ENCODE measurements at regions not wholly inside any gene's neighbourhood (a gene's known extent, or its start where the extent isn't known, plus 50 kb on each side); places are given as distances from the start of the nearest gene placed in this dataset.
"Not testable (repeated sequence)": the region's sequence is repeated elsewhere in the genome, so short reads cannot be mapped to it uniquely, and the experiment has no call there.

DNA sequence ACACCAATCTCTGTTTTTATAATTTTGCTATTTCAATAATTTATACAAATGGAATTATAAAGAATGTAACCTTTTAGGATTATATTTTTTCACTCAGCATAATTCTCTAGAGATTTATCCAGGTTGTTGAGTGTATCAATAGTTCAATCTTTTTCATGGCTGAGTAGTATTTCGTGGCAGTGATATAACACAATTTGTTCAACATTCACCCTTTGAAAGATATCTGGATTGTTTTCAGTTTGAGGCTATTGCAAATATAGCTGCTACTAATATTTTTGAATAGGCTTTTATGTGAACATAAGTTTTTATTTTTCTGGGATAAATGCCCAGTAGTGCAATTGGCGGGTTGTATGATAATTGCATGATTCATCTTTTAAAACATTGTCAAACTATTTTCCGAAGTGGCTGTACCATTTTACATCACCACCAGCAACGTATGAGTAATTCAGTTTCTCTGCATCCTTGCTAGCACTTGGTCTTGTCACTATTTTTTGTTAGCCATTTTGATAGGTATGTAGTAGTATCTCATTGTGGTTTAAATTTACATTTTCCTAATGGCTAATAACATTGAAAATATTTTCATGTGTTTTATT is 55.6 kb upstream of the ABCD3 start:
- peaks cover 4% of the 10 kb centered on the region; the same call in 1 of the 2 replicates for H3K9me3 ChIP-seq (ENCODE audit: low read length)
- H4K20me1 ChIP-seq (ENCODE audit: insufficient read depth, low read depth, low read length), result no peaks in the 10 kb centered on the region
- no peak overlapping the region for H3K27ac ChIP-seq (ENCODE audit: low read length)
- no peaks in the 10 kb centered on the region for H3K4me1 ChIP-seq (ENCODE audit: low read length)
- no peak overlapping the region for H2AFZ ChIP-seq (ENCODE audit: low read length)
- no peak overlapping the region for H3K9ac ChIP-seq (ENCODE audit: low read length)
- H3K27me3 ChIP-seq (ENCODE audit: low read length), result no peaks in the 10 kb centered on the region
- H3K9me2 ChIP-seq (replicated peaks; ENCODE audit: insufficient read depth, low read length), result no peaks in the 10 kb centered on the region
- H3K4me2 ChIP-seq (ENCODE audit: low read depth, low read length, poor library complexity, severe bottlenecking), result no peak overlapping the region
- H3K79me2 ChIP-seq (ENCODE audit: low read length), result no peaks in the 10 kb centered on the region
- no peak overlapping the region for H3K4me3 ChIP-seq (ENCODE audit: low read length)
- no peak for DNase-seq
- H3K36me3 ChIP-seq (ENCODE audit: insufficient read depth, low read length), result no peaks in the 10 kb centered on the region

- Histone ChIP-seq H3K27me3 (ENCODE audit: low read length) (no peaks in the 10 kb centered on the region), H3K27ac (ENCODE audit: low read length) (no peak overlapping the region), H3K9ac (ENCODE audit: low read length) (no peak overlapping the region), H3K4me2 (ENCODE audit: low read depth, low read length, poor library complexity, severe bottlenecking) (no peak overlapping the region), H3K4me3 (ENCODE audit: low read length) (no peak overlapping the region), H3K4me1 (ENCODE audit: low read length) (no peaks in the 10 kb centered on the region), H3K9me3 (ENCODE audit: low read length) (peaks cover 4% of the 10 kb centered on the region; the same call in 1 of the 2 replicates), H2AFZ (ENCODE audit: low read length) (no peak overlapping the region), H3K36me3 (ENCODE audit: insufficient read depth, low read length) (no peaks in the 10 kb centered on the region), H4K20me1 (ENCODE audit: insufficient read depth, low read depth, low read length) (no peaks in the 10 kb centered on the region), H3K79me2 (ENCODE audit: low read length) (no peaks in the 10 kb centered on the region), H3K9me2 (replicated peaks; ENCODE audit: insufficient read depth, low read length) (no peaks in the 10 kb centered on the region)
- DNase-seq, result no peak
These were observed 59.3 kb upstream of the ABCD3 start for GRCh38 chr1:94358630-94359599.

DNA sequence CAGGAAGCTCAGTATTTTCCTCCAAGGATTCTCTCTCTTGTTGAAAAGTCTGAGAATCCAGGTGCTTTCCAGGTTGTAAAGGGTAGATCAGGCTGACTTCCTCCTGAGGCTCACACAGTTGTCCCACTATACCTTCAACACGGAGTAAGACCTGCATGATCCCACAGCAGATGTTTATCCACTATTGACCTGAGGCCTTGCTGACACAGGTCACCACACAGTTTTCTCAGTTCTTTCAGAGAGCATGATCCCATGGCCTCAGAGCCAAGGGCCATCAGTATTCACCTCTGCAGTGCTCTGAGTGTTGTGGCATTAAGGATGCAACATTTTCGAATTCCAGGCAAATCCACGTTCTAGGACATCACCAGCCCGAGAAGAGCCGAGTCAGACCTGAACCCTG is 60.5 kb upstream of the ABCD3 start:
- Histone ChIP-seq H3K27me3 (ENCODE audit: low read length) (no peaks in the 10 kb centered on the region), H3K9ac (ENCODE audit: low read length) (no peak overlapping the region), H3K9me3 (ENCODE audit: low read length) (peaks cover 4% of the 10 kb centered on the region; the same call in 1 of the 2 replicates), H3K27ac (ENCODE audit: low read length) (no peak overlapping the region), H2AFZ (ENCODE audit: low read length) (no peak overlapping the region), H3K9me2 (replicated peaks; ENCODE audit: insufficient read depth, low read length) (no peaks in the 10 kb centered on the region), H3K4me2 (ENCODE audit: low read depth, low read length, poor library complexity, severe bottlenecking) (no peak overlapping the region), H3K36me3 (ENCODE audit: insufficient read depth, low read length) (no peaks in the 10 kb centered on the region), H3K79me2 (ENCODE audit: low read length) (no peaks in the 10 kb centered on the region), H3K4me1 (ENCODE audit: low read length) (no peaks in the 10 kb centered on the region), H4K20me1 (ENCODE audit: insufficient read depth, low read depth, low read length) (no peaks in the 10 kb centered on the region), H3K4me3 (ENCODE audit: low read length) (no peak overlapping the region)
- no peak for DNase-seq

GRCh38 chr1:94355485-94355980 is 62.7 kb upstream of the ABCD3 start:
- Histone ChIP-seq H3K9me3 (ENCODE audit: low read length) (no peaks in the 10 kb centered on the region), H3K27ac (ENCODE audit: low read length) (no peak overlapping the region), H3K4me2 (ENCODE audit: low read depth, low read length, poor library complexity, severe bottlenecking) (no peak overlapping the region), H3K9me2 (replicated peaks; ENCODE audit: insufficient read depth, low read length) (no peaks in the 10 kb centered on the region), H3K4me1 (ENCODE audit: low read length) (no peaks in the 10 kb centered on the region), H3K79me2 (ENCODE audit: low read length) (no peaks in the 10 kb centered on the region), H2AFZ (ENCODE audit: low read length) (no peak overlapping the region), H3K4me3 (ENCODE audit: low read length) (no peak overlapping the region), H3K9ac (ENCODE audit: low read length) (no peak overlapping the region), H3K27me3 (ENCODE audit: low read length) (no peaks in the 10 kb centered on the region), H4K20me1 (ENCODE audit: insufficient read depth, low read depth, low read length) (no peaks in the 10 kb centered on the region), H3K36me3 (ENCODE audit: insufficient read depth, low read length) (no peaks in the 10 kb centered on the region)
- no peak for DNase-seq

GRCh38 chr1:94351481-94351880 is 66.7 kb upstream of the ABCD3 start:
- no peaks in the 10 kb centered on the region for H3K27me3 ChIP-seq (ENCODE audit: low read length)
- H3K4me1 ChIP-seq (ENCODE audit: low read length), result no peaks in the 10 kb centered on the region
- no peak overlapping the region for H2AFZ ChIP-seq (ENCODE audit: low read length)
- H3K4me2 ChIP-seq (ENCODE audit: low read depth, low read length, poor library complexity, severe bottlenecking), result no peak overlapping the region
- H3K4me3 ChIP-seq (ENCODE audit: low read length), result no peak overlapping the region
- no peak for DNase-seq
- H3K9me3 ChIP-seq (ENCODE audit: low read length), result no peaks in the 10 kb centered on the region
- no peaks in the 10 kb centered on the region for H3K9me2 ChIP-seq (replicated peaks; ENCODE audit: insufficient read depth, low read length)
- H3K79me2 ChIP-seq (ENCODE audit: low read length), result no peaks in the 10 kb centered on the region
- H3K36me3 ChIP-seq (ENCODE audit: insufficient read depth, low read length), result no peaks in the 10 kb centered on the region
- H4K20me1 ChIP-seq (ENCODE audit: insufficient read depth, low read depth, low read length), result no peaks in the 10 kb centered on the region
- H3K9ac ChIP-seq (ENCODE audit: low read length), result no peak overlapping the region
- H3K27ac ChIP-seq (ENCODE audit: low read length), result no peak overlapping the region

DNA sequence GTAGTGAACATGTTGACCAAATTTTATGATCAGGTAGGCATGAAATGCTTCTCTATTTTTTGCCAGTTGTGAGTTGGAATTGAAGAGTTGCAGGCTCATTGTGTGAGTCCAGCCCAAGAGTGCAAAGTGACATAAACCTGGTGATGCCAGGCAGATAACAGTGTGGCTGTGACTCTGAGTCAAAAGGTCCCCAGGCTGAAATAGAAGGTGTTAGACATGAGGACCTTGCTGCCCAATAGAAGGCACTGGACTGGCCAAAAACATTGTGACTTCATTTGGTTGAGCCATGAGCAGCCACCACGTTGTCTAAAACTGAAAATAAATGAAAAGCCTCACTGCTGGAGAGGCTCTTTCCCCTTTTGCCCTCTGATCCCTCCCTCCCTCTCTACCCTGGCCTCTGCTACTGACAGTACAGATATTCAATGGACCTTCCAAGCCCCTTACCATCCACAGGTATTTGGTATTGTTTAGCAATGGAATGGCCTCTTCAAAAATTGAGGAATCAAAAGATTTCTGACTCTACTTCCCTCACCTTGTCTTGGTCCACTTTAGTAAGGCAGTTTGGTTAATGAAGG is 67.8 kb upstream of the ABCD3 start:
- Histone ChIP-seq H3K4me3 (ENCODE audit: low read length) (no peak overlapping the region), H3K27ac (ENCODE audit: low read length) (no peak overlapping the region), H3K9me3 (ENCODE audit: low read length) (no peaks in the 10 kb centered on the region), H3K36me3 (ENCODE audit: insufficient read depth, low read length) (no peaks in the 10 kb centered on the region), H2AFZ (ENCODE audit: low read length) (no peak overlapping the region), H3K9me2 (replicated peaks; ENCODE audit: insufficient read depth, low read length) (no peaks in the 10 kb centered on the region), H3K9ac (ENCODE audit: low read length) (no peak overlapping the region), H4K20me1 (ENCODE audit: insufficient read depth, low read depth, low read length) (no peaks in the 10 kb centered on the region), H3K27me3 (ENCODE audit: low read length) (no peaks in the 10 kb centered on the region), H3K79me2 (ENCODE audit: low read length) (no peaks in the 10 kb centered on the region), H3K4me1 (ENCODE audit: low read length) (no peaks in the 10 kb centered on the region), H3K4me2 (ENCODE audit: low read depth, low read length, poor library complexity, severe bottlenecking) (no peak overlapping the region)
- no peak for DNase-seq

GRCh38 chr1:94349853-94350252 is 68.3 kb upstream of the ABCD3 start:
- Histone ChIP-seq H2AFZ (ENCODE audit: low read length) (no peak overlapping the region), H3K36me3 (ENCODE audit: insufficient read depth, low read length) (no peaks in the 10 kb centered on the region), H3K79me2 (ENCODE audit: low read length) (no peaks in the 10 kb centered on the region), H3K9me2 (replicated peaks; ENCODE audit: insufficient read depth, low read length) (no peaks in the 10 kb centered on the region), H3K4me3 (ENCODE audit: low read length) (no peak overlapping the region), H3K9me3 (ENCODE audit: low read length) (no peaks in the 10 kb centered on the region), H3K27me3 (ENCODE audit: low read length) (no peaks in the 10 kb centered on the region), H3K27ac (ENCODE audit: low read length) (no peak overlapping the region), H3K4me2 (ENCODE audit: low read depth, low read length, poor library complexity, severe bottlenecking) (no peak overlapping the region), H3K4me1 (ENCODE audit: low read length) (no peaks in the 10 kb centered on the region), H4K20me1 (ENCODE audit: insufficient read depth, low read depth, low read length) (no peaks in the 10 kb centered on the region), H3K9ac (ENCODE audit: low read length) (no peak overlapping the region)
- no peak for DNase-seq

DNA sequence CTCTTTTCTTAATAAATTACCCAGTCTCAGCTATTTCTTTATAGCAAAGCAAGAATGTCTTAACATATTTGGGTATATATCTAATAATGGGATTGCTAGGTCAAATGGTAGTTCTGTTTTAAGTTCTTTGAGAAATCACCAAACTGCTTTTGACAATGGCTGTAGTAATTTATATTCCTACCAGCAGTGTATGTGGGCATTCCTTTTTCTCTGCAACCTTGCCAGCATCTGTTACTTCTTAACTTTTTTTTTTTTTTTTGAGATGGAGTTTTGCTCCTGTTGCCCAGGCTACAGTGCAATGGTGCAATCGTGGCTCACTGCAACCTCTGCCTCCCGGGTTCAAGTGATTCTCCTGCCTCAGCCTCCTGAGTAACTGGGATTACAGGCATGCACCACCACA is 69.8 kb upstream of the ABCD3 start:
- not testable (repeated sequence) for H3K79me2 ChIP-seq (ENCODE audit: low read length); H2AFZ ChIP-seq (ENCODE audit: low read length); H3K27ac ChIP-seq (ENCODE audit: low read length); H3K9me3 ChIP-seq (ENCODE audit: low read length); H4K20me1 ChIP-seq (ENCODE audit: insufficient read depth, low read depth, low read length); H3K9ac ChIP-seq (ENCODE audit: low read length); H3K36me3 ChIP-seq (ENCODE audit: insufficient read depth, low read length); H3K9me2 ChIP-seq (replicated peaks; ENCODE audit: insufficient read depth, low read length); DNase-seq; H3K4me1 ChIP-seq (ENCODE audit: low read length); H3K4me2 ChIP-seq (ENCODE audit: low read depth, low read length, poor library complexity, severe bottlenecking); H3K27me3 ChIP-seq (ENCODE audit: low read length); H3K4me3 ChIP-seq (ENCODE audit: low read length)

Data from Karpas-422 (cell line).